ENCODE measurements at regions not wholly inside any gene's neighbourhood (a gene's known extent, or its start where the extent isn't known, plus 50 kb on each side); places are given as distances from the start of the nearest gene placed in this dataset.

- intact Hi-C loops (cut with micrococcal nuclease) = no loop called here
- no peaks in the 10 kb centered on the region for H3K4me1 Mint-ChIP-seq (ENCODE audit: insufficient read depth, unreplicated experiment)
- no peaks in the 10 kb centered on the region for H3K36me3 Mint-ChIP-seq (ENCODE audit: insufficient read depth, unreplicated experiment)
- ChIA-PET POLR2A (no interaction called here), CTCF (interaction anchor here (1.1 kb wide), 1 partner anchor 85 kb away, joined by 4 read pairs; no protein-coding TSS in a partner anchor)
- no peaks in the 10 kb centered on the region for H3K27me3 Mint-ChIP-seq (ENCODE audit: insufficient read depth, unreplicated experiment)
- no peak for DNase-seq (ENCODE audit: unreplicated experiment)
- no peak for TF ChIP-seq CTCF (IDR thresholded peaks at IDR 0.05; ENCODE audit: unreplicated experiment)
- H3K27ac Mint-ChIP-seq (ENCODE audit: low read depth, unreplicated experiment) = no peak overlapping the region
- BruUV-seq (replicated peaks) = no TSS peak
- peaks cover 12% of the 10 kb centered on the region for H3K9me3 Mint-ChIP-seq (ENCODE audit: unreplicated experiment)
- no peak overlapping the region for H3K4me3 Mint-ChIP-seq (ENCODE audit: unreplicated experiment)
These were observed 443.8 kb downstream of the CMPK2 start for GRCh38 chr2:6421888-6422287.

- CTCF ChIA-PET = interaction anchor here (0.7 kb wide), 1 partner anchor 10 kb away, joined by 3 read pairs; no protein-coding TSS in a partner anchor
- no TSS peak for BruUV-seq (replicated peaks)
- intact Hi-C loops (cut with micrococcal nuclease) = no loop called here
- DNase-seq (ENCODE audit: unreplicated experiment) = peak; percentile 14
- POLR2A ChIA-PET = no interaction called here
- no peak overlapping the region for H3K4me3 Mint-ChIP-seq (ENCODE audit: unreplicated experiment)
- H3K27me3 Mint-ChIP-seq (ENCODE audit: insufficient read depth, unreplicated experiment) = no peaks in the 10 kb centered on the region
- no peak for TF ChIP-seq CTCF (IDR thresholded peaks at IDR 0.05; ENCODE audit: unreplicated experiment)
- H3K9me3 Mint-ChIP-seq (ENCODE audit: unreplicated experiment) = peaks cover 12% of the 10 kb centered on the region
- H3K36me3 Mint-ChIP-seq (ENCODE audit: insufficient read depth, unreplicated experiment) = no peaks in the 10 kb centered on the region
- no peak overlapping the region for H3K27ac Mint-ChIP-seq (ENCODE audit: low read depth, unreplicated experiment)
- no peaks in the 10 kb centered on the region for H3K4me1 Mint-ChIP-seq (ENCODE audit: insufficient read depth, unreplicated experiment)
These were observed 442.6 kb downstream of the CMPK2 start for GRCh38 chr2:6423157-6423556.

GRCh38 chr2:6423944-6424343, 441.8 kb downstream of the CMPK2 start:
- H3K36me3 Mint-ChIP-seq (ENCODE audit: insufficient read depth, unreplicated experiment) = no peaks in the 10 kb centered on the region
- no TSS peak for BruUV-seq (replicated peaks)
- H3K4me1 Mint-ChIP-seq (ENCODE audit: insufficient read depth, unreplicated experiment) = no peaks in the 10 kb centered on the region
- no peak overlapping the region for H3K27ac Mint-ChIP-seq (ENCODE audit: low read depth, unreplicated experiment)
- CTCF ChIA-PET = interaction anchor here (0.6 to 0.7 kb wide), 2 partner anchors 19 to 320 kb away, joined by 3 read pairs; no protein-coding TSS in a partner anchor
- H3K4me3 Mint-ChIP-seq (ENCODE audit: unreplicated experiment) = no peak overlapping the region
- POLR2A ChIA-PET = no interaction called here
- no peak for TF ChIP-seq CTCF (IDR thresholded peaks at IDR 0.05; ENCODE audit: unreplicated experiment)
- peaks cover 10% of the 10 kb centered on the region for H3K9me3 Mint-ChIP-seq (ENCODE audit: unreplicated experiment)
- intact Hi-C loops (cut with micrococcal nuclease) = no loop called here
- no peak for DNase-seq (ENCODE audit: unreplicated experiment)
- no peaks in the 10 kb centered on the region for H3K27me3 Mint-ChIP-seq (ENCODE audit: insufficient read depth, unreplicated experiment)

- no TSS peak for BruUV-seq (replicated peaks)
- H3K36me3 Mint-ChIP-seq (ENCODE audit: insufficient read depth, unreplicated experiment) = no peaks in the 10 kb centered on the region
- H3K4me3 Mint-ChIP-seq (ENCODE audit: unreplicated experiment) = no peak overlapping the region
- no peak overlapping the region for H3K27ac Mint-ChIP-seq (ENCODE audit: low read depth, unreplicated experiment)
- no peaks in the 10 kb centered on the region for H3K4me1 Mint-ChIP-seq (ENCODE audit: insufficient read depth, unreplicated experiment)
- DNase-seq (ENCODE audit: unreplicated experiment) = no peak
- peaks cover 17% of the 10 kb centered on the region for H3K9me3 Mint-ChIP-seq (ENCODE audit: unreplicated experiment)
- ChIA-PET POLR2A (no interaction called here), CTCF (no interaction called here)
- intact Hi-C loops (cut with micrococcal nuclease) = no loop called here
- no peaks in the 10 kb centered on the region for H3K27me3 Mint-ChIP-seq (ENCODE audit: insufficient read depth, unreplicated experiment)
- TF ChIP-seq CTCF (IDR thresholded peaks at IDR 0.05; ENCODE audit: unreplicated experiment) = no peak
These were observed 440.7 kb downstream of the CMPK2 start for GRCh38 chr2:6425032-6425431.

All from MCF 10A (cell line).